ENCODE measurements at regions not wholly inside any gene's neighbourhood (a gene's known extent, or its start where the extent isn't known, plus 50 kb on each side); places are given as distances from the start of the nearest gene placed in this dataset.
A peak's percentile ranks its signal among the peaks of the same experiment; 100 is the strongest.

- DNase-seq (no peak), ATAC-seq (no peak)
- H3K27me3 Mint-ChIP-seq (ENCODE audit: low read depth) = no peaks in the 10 kb centered on the region
- H3K9me3 Mint-ChIP-seq = peaks cover 13% of the 10 kb centered on the region
- H3K4me3 Mint-ChIP-seq = no peak overlapping the region
- peaks cover 4% of the 10 kb centered on the region for H3K36me3 Mint-ChIP-seq (ENCODE audit: insufficient read depth)
- peaks cover 28% of the 10 kb centered on the region for H3K4me1 Mint-ChIP-seq (ENCODE audit: low read depth)
These were observed 88.4 kb upstream of the ESR1 start for GRCh38 chr6:151719070-151719469.

GRCh38 chr6:151721146-151721545 is 86.3 kb upstream of the ESR1 start:
- Mint-ChIP-seq H3K4me3 (no peak overlapping the region), H3K36me3 (ENCODE audit: insufficient read depth) (no peaks in the 10 kb centered on the region), H3K9me3 (no peaks in the 10 kb centered on the region), H3K4me1 (ENCODE audit: low read depth) (peaks cover 25% of the 10 kb centered on the region), H3K27me3 (ENCODE audit: low read depth) (no peaks in the 10 kb centered on the region)
- DNase-seq (no peak), ATAC-seq (no peak)

DNA sequence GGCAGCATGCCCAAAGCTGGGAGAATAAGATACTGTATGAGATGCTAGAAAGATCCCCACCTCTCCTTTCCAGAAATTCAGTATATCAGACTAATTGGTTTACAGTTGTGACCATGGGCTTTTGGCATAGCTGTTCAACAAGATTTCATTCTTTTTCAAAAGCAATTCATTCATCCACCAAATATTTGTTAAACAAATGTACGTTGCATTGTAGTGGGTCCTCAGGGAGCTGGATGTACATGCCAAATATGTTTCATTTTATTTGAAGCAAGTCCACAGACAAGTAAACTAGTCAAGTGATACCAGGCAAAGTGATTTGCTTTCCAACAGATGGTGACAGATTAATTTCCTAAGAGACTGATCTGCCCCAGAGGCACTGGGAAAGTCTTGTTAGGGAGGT is 85.8 kb upstream of the ESR1 start:
- Mint-ChIP-seq H3K4me3 (no peak overlapping the region), H3K9me3 (no peaks in the 10 kb centered on the region), H3K27me3 (ENCODE audit: low read depth) (no peaks in the 10 kb centered on the region), H3K36me3 (ENCODE audit: insufficient read depth) (no peaks in the 10 kb centered on the region), H3K4me1 (ENCODE audit: low read depth) (peaks cover 23% of the 10 kb centered on the region)
- DNase-seq = no peak
- no peak for ATAC-seq

DNA sequence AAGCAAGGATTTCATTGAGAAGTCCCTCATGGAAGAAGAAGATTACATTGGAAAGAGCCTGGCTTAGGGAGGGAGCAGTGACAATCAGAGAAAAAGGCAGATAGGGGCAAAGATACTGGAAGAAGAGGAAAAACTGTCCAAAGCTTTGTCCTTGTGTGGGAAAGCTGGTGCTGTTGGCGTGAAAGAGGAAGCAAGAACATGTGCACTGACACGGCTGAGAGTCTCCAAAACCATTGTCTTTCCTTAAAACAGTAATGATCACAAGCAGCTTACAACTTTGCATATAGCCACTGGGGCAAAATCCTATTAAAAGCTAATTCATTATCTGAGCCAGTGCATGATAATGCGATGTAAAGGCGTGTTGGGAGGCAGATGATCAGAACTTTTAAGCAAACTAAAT is 85.1 kb upstream of the ESR1 start:
- Mint-ChIP-seq H3K27me3 (ENCODE audit: low read depth) (no peaks in the 10 kb centered on the region), H3K4me1 (ENCODE audit: low read depth) (peaks cover 23% of the 10 kb centered on the region), H3K36me3 (ENCODE audit: insufficient read depth) (no peaks in the 10 kb centered on the region)

GRCh38 chr6:151723152-151723551 is 84.3 kb upstream of the ESR1 start:
- peaks cover 23% of the 10 kb centered on the region for H3K4me1 Mint-ChIP-seq (ENCODE audit: low read depth)
- no peaks in the 10 kb centered on the region for H3K9me3 Mint-ChIP-seq
- H3K4me3 Mint-ChIP-seq = no peak overlapping the region
- no peaks in the 10 kb centered on the region for H3K36me3 Mint-ChIP-seq (ENCODE audit: insufficient read depth)
- H3K27me3 Mint-ChIP-seq (ENCODE audit: low read depth) = no peaks in the 10 kb centered on the region
- DNase-seq = no peak
- ATAC-seq = peak; percentile 93 to 94

More for the DNA sequence above, 85.1 kb upstream of the ESR1 start:
- ATAC-seq (no peak), DNase-seq (no peak)
- no peak overlapping the region for H3K4me3 Mint-ChIP-seq
- H3K9me3 Mint-ChIP-seq = no peaks in the 10 kb centered on the region

DNA sequence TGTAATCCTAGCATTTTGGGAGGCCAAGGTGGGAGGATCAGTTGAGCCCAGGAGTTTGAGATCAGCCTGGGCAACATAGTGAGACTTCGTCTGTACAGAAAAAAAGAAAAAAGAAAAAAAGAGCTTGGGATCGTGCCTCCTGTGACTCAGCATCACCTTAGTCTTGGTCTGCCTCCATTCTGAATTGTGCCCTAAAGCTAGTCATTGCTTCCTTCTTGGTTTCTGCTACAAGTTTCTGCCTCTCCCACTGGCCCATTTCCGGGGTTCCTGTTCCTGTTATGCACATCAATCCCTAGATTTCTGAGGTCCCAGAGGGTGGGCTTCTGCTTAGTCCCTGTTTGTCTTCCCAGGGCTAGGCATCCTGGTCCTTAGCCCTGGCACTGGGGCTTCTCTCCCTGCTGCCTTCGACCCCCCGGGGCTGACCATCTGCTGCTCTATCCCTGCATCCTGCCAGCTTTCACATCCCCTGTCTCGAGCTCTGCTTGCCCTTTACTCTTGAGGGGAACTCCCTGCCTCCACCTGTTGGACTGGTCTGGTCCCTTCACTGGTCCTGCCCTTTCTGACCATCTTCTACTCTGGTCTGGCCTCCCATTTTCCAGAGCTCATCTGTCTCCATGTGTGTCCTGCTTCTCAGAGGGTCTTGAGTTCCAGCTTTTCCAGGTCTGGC is 77.5 kb upstream of the ESR1 start:
- no peaks in the 10 kb centered on the region for H3K9me3 Mint-ChIP-seq
- DNase-seq (no peak), ATAC-seq (no peak)
- H3K27me3 Mint-ChIP-seq (ENCODE audit: low read depth) = no peaks in the 10 kb centered on the region
- H3K4me3 Mint-ChIP-seq = no peak overlapping the region
- H3K4me1 Mint-ChIP-seq (ENCODE audit: low read depth) = peaks cover 2% of the 10 kb centered on the region
- H3K36me3 Mint-ChIP-seq (ENCODE audit: insufficient read depth) = no peaks in the 10 kb centered on the region

DNA sequence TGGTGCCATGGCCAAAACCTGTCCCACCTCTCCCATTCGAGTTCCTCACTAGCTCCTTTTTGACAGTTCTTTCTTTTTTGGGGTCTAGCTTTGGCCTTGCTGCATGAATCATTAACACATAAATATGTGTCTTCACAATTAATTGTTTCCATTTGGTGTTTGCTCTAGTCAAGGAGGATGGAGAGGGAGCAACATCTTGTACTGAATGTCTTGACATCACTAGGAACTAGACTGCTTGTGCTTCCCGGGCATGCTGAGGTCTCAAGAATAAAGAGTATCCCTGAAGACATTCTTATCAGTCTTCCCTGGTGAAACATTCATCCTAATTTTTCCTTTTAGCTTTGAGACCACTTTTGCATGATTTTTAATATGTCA is 77.0 kb upstream of the ESR1 start:
- Mint-ChIP-seq H3K4me1 (ENCODE audit: low read depth) (peaks cover 1% of the 10 kb centered on the region), H3K27me3 (ENCODE audit: low read depth) (no peaks in the 10 kb centered on the region), H3K4me3 (no peak overlapping the region), H3K36me3 (ENCODE audit: insufficient read depth) (no peaks in the 10 kb centered on the region), H3K9me3 (no peaks in the 10 kb centered on the region)
- ATAC-seq = no peak
- DNase-seq = no peak

DNA sequence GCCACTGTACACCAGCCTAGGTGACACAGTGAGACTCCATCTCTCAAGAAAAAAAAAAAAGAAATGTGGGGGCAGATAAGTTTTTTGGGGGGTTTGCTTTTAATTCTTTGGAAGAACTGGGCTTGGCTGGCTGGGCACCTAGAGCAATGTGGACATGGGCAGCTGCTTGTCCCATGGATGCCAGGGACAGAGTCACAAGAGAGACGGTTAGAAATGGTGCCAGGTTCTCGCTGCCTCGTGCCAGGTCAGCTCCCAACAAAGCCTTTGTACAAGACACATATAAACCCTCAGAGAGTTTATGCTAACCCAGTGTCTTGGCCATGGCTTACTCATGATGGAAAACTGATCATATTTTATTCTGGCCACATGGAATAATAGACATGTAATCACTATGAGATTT is 76.2 kb upstream of the ESR1 start:
- no peak overlapping the region for H3K4me3 Mint-ChIP-seq
- no peaks in the 10 kb centered on the region for H3K27me3 Mint-ChIP-seq (ENCODE audit: low read depth)
- H3K36me3 Mint-ChIP-seq (ENCODE audit: insufficient read depth) = no peaks in the 10 kb centered on the region
- ATAC-seq (no peak), DNase-seq (no peak)
- H3K9me3 Mint-ChIP-seq = no peaks in the 10 kb centered on the region
- no peaks in the 10 kb centered on the region for H3K4me1 Mint-ChIP-seq (ENCODE audit: low read depth)

GRCh38 chr6:151733680-151734320 is 73.7 kb upstream of the ESR1 start:
- Mint-ChIP-seq H3K9me3 (no peaks in the 10 kb centered on the region), H3K27me3 (ENCODE audit: low read depth) (no peaks in the 10 kb centered on the region), H3K4me1 (ENCODE audit: low read depth) (no peaks in the 10 kb centered on the region), H3K4me3 (no peak overlapping the region), H3K36me3 (ENCODE audit: insufficient read depth) (no peaks in the 10 kb centered on the region)
- ATAC-seq (no peak), DNase-seq (no peak)

DNA sequence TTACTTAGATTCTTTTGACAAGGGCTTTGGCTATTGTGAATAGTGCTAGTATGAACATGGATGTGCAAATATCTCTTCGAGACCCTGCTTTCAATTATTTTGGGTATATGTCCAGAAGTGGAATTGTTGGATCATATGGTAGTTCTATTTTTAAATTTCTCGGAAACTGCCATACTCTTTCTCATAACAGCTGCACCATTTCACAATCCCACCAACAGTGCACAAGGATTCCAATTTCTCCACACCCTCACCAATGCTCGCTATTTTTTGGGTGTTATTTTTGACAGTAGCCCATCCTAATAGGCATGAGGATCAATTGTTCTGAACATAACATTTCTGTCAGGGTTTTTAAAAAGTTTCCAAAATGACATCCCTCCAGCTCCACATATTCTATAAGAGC is 69.2 kb upstream of the ESR1 start:
- ATAC-seq (no peak), DNase-seq (no peak)
- no peaks in the 10 kb centered on the region for H3K27me3 Mint-ChIP-seq (ENCODE audit: low read depth)
- H3K36me3 Mint-ChIP-seq (ENCODE audit: insufficient read depth) = peaks cover 2% of the 10 kb centered on the region
- H3K9me3 Mint-ChIP-seq = no peaks in the 10 kb centered on the region
- no peaks in the 10 kb centered on the region for H3K4me1 Mint-ChIP-seq (ENCODE audit: low read depth)
- H3K4me3 Mint-ChIP-seq = no peak overlapping the region

DNA sequence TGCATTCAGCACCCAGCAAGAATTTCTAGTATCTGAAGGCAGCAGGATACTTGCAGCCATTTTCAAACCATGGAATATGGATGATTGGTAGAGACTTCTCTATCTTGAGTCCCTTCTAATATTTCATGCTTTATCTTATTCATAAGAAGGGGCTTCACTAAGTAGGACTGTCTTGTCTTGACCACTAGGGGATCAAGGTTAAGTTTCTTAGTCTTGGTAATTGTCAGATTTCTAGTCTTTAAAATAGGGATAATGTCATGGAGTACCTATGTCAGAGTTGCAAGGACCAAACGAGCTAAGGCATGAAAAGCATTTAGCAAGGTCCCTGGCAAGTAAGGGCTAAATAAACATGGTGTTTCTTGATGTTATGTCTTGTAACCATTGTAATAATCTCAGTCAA is 68.5 kb upstream of the ESR1 start:
- no peak for DNase-seq
- Mint-ChIP-seq H3K4me1 (ENCODE audit: low read depth) (no peaks in the 10 kb centered on the region), H3K4me3 (no peak overlapping the region), H3K9me3 (no peaks in the 10 kb centered on the region), H3K36me3 (ENCODE audit: insufficient read depth) (peaks cover 2% of the 10 kb centered on the region), H3K27me3 (ENCODE audit: low read depth) (no peaks in the 10 kb centered on the region)
- ATAC-seq = no peak

DNA sequence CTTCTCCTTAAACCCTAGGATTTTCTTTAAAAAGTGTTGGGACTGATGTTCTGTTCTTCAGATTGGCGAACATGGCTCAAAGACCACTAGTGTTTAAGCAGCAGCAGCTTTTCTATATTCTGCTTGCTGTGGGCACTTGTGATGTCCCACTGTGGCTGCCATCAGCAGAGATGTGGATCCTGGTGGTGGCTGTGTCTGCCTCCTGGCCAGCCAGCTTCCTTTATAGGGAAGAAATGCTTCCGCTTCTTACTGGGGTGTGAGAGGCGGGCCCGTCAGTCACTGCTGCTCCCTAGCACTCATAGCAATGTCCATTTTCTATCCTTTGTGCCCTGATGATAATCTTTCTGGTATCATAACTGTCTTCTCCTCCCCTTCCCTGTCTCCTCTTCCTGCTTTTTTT is 66.7 kb upstream of the ESR1 start:
- H3K27me3 Mint-ChIP-seq (ENCODE audit: low read depth) = no peaks in the 10 kb centered on the region
- H3K9me3 Mint-ChIP-seq = peaks cover 3% of the 10 kb centered on the region
- no peaks in the 10 kb centered on the region for H3K4me1 Mint-ChIP-seq (ENCODE audit: low read depth)
- DNase-seq (no peak), ATAC-seq (no peak)
- H3K36me3 Mint-ChIP-seq (ENCODE audit: insufficient read depth) = peaks cover 3% of the 10 kb centered on the region
- no peak overlapping the region for H3K4me3 Mint-ChIP-seq

DNA sequence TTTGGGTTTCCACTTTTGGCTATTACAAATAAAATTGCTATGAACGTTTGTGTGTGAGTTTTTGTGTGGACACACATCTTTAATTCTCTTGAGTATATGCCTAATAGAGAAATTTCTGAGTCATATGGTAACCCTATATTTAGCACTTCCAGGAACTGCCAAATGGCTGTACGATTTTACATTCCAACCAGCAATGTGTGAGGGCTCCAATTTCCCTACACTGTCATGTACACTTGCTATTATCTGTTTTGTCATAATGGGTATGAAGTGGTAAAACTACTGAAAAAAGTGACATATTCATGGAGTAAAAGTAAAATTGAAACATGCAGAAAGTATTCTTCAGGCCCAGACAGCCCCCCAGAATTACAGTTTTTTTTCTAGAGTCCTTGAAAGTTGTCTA is 59.6 kb upstream of the ESR1 start:
- ATAC-seq = no peak
- Mint-ChIP-seq H3K9me3 (peaks cover 6% of the 10 kb centered on the region), H3K4me1 (ENCODE audit: low read depth) (no peaks in the 10 kb centered on the region)

DNA sequence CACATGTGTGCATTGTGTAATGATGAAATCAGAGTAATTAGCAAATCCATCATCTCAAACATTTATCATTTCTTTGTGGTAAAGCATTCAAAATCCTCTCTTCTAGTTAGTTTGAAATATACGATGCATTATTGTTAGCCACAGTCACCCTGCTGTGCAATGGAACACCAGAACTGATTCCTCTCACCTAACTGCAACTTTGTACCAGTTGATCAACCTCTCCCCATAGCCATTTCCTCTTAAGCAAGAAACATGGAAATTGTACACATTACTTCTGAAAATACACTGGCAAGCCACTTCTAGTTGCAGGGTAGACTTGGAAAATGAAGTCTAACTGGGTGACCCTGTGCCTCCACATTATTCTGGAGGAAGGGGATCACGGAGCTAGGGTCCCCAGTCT is 58.1 kb upstream of the ESR1 start:
- H3K4me1 Mint-ChIP-seq (ENCODE audit: low read depth) = no peaks in the 10 kb centered on the region
- peaks cover 2% of the 10 kb centered on the region for H3K36me3 Mint-ChIP-seq (ENCODE audit: insufficient read depth)
- DNase-seq = no peak
- ATAC-seq = no peak
- H3K27me3 Mint-ChIP-seq (ENCODE audit: low read depth) = no peaks in the 10 kb centered on the region
- no peak overlapping the region for H3K4me3 Mint-ChIP-seq
- H3K9me3 Mint-ChIP-seq = peaks cover 6% of the 10 kb centered on the region

More for the DNA sequence above, 59.6 kb upstream of the ESR1 start:
- peaks cover 2% of the 10 kb centered on the region for H3K36me3 Mint-ChIP-seq (ENCODE audit: insufficient read depth)
- no peak overlapping the region for H3K4me3 Mint-ChIP-seq
- DNase-seq = no peak
- H3K27me3 Mint-ChIP-seq (ENCODE audit: low read depth) = no peaks in the 10 kb centered on the region

DNA sequence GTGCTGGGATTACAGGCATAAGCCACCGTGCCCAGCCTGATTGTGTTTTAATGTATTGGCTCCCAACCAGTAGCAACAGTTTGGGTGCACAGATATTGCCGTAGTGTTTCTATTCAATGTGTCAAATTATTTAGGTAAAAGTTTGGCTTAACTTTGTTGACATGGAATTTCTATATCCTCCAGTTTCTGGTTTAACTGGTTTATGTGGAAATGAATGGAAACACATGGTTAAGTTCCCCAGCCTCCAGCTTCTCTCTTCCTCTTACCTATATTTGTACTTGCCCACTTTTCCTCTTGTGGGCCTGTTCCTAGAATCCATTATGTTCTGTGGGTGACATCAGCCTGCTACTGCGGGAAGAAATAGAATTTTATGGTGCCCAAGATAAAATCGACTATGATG is 53.9 kb upstream of the ESR1 start:
- H3K4me1 Mint-ChIP-seq (ENCODE audit: low read depth) = peaks cover 23% of the 10 kb centered on the region
- H3K27me3 Mint-ChIP-seq (ENCODE audit: low read depth) = no peaks in the 10 kb centered on the region
- no peak overlapping the region for H3K4me3 Mint-ChIP-seq
- H3K9me3 Mint-ChIP-seq = no peaks in the 10 kb centered on the region
- no peaks in the 10 kb centered on the region for H3K36me3 Mint-ChIP-seq (ENCODE audit: insufficient read depth)
- no peak for ATAC-seq
- DNase-seq = no peak

Measured in activated T-cell treated with anti-CD3 and anti-CD28 coated beads, Interleukin-2, amount 50 U/mL, for 4 hours (primary cell).